Duodenal mucosa (tissue), 2 donors: ENCODE measurements at regions not wholly inside any gene's neighbourhood (a gene's known extent, or its start where the extent isn't known, plus 50 kb on each side); places are given as distances from the start of the nearest gene placed in this dataset.

Experiments used
- H3K27ac ChIP-seq: one replicate; pipeline ENCODE4 v1.7.0; 2013; ENCODE audit warnings: low read depth, low read length
- H3K27me3 ChIP-seq, 2 donors: one replicate each; pipeline ENCODE4 v1.7.0; 2013; ENCODE audit warnings: low read length in 2 of 2, control low read depth in 1 of 2; ENCODE audit not compliant: insufficient read depth in 2 of 2, control insufficient read depth in 1 of 2
- H3K36me3 ChIP-seq, 2 donors: one replicate each; pipeline ENCODE4 v1.7.0; 2013; ENCODE audit warnings: low read length in 2 of 2, control low read depth in 1 of 2; ENCODE audit not compliant: insufficient read depth in 2 of 2, control insufficient read depth in 1 of 2
- H3K4me1 ChIP-seq, 2 donors: one replicate each; pipeline ENCODE4 v1.7.0; 2013; ENCODE audit warnings: low read length in 2 of 2, control low read depth in 1 of 2; ENCODE audit not compliant: insufficient read depth in 2 of 2, control insufficient read depth in 1 of 2
- H3K4me3 ChIP-seq, 2 donors: one replicate each; pipeline ENCODE4 v1.7.0; 2013; ENCODE audit warnings: low read length in 2 of 2, low read depth in 1 of 2
- H3K9ac ChIP-seq, 2 donors: one replicate each; pipeline ENCODE4 v1.7.0; 2013; ENCODE audit warnings: low read length in 2 of 2, low read depth in 1 of 2
- H3K9me3 ChIP-seq, 2 donors: one replicate each; pipeline ENCODE4 v1.7.0; 2013; ENCODE audit warnings: low read length in 2 of 2, control low read depth in 1 of 2; ENCODE audit not compliant: control insufficient read depth in 1 of 2

DNA sequence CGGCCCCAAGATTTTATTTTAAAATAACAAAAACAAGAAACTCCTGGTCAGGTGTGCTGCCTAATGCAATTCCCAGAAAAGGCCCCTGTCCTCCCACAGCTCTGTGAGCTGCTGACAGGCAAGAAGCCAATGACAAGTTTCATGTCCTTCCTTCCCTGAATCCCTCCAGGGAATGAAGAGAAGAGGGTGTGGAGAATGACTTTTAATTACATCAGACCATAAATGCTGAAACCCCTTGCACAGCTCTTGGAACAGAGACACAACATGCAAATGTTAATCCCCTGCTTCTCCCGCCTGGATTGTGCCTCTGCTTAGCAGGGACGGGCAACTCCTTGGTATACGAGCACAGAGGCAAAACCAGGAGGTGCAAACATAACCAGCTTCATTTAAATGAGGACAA is 228.1 kb upstream of the CAMK1G start:
- Histone ChIP-seq H3K36me3 (no peaks in the 10 kb centered on the region), H3K27me3 (no peaks in the 10 kb centered on the region), H3K9ac (no peak overlapping the region), H3K27ac (no peak overlapping the region), H3K9me3 (no peaks in the 10 kb centered on the region), H3K4me3 (no peak overlapping the region), H3K4me1 (no peaks in the 10 kb centered on the region)

DNA sequence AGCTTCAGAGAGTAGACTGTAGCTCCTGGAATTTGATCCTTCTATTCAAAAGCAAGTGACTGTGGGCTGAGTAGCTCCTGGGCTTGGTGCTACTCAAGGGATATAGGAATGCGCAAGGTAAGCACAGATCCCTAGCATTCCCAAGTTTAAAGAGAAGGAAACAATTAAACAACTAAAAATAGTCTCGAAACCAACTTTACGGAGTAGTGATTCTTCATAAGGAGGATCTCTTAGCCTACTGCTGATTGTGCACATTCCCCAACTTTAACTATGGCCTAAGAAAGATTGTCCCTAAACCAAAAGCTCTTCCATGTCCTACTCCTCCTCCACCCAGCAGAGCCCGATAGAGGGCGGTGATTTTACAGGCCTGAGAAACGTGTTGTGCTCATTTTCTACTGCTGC is 226.5 kb upstream of the CAMK1G start:
- Histone ChIP-seq H3K4me1 (no peaks in the 10 kb centered on the region), H3K27ac (no peak overlapping the region), H3K4me3 (no peak overlapping the region), H3K36me3 (no peaks in the 10 kb centered on the region), H3K9me3 (no peaks in the 10 kb centered on the region), H3K9ac (no peak overlapping the region), H3K27me3 (no peaks in the 10 kb centered on the region)

DNA sequence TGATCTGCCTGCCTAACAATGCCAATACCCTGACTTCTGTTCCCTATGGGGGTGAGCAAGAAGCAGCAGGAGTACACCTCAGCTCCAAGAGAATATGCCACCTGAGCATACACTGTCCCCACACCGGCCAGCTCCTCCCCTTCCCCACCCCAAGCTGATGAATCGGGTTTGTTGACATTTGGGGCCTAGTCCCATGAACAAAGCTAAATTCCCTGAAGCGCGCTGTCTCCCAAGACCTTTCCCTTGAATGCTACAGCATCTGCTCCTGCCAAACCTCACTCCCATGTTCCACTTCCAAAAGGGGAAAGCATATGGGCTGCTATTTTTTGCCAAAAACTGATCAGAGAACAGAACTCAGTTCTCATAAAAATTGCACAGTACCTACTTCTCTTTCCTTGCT is 220.4 kb upstream of the CAMK1G start:
- no peak overlapping the region for H3K4me3 ChIP-seq
- no peak overlapping the region for H3K9ac ChIP-seq
- no peaks in the 10 kb centered on the region for H3K4me1 ChIP-seq
- H3K36me3 ChIP-seq = no peaks in the 10 kb centered on the region
- H3K27me3 ChIP-seq = no peaks in the 10 kb centered on the region
- no peaks in the 10 kb centered on the region for H3K9me3 ChIP-seq
- H3K27ac ChIP-seq = no peak overlapping the region

DNA sequence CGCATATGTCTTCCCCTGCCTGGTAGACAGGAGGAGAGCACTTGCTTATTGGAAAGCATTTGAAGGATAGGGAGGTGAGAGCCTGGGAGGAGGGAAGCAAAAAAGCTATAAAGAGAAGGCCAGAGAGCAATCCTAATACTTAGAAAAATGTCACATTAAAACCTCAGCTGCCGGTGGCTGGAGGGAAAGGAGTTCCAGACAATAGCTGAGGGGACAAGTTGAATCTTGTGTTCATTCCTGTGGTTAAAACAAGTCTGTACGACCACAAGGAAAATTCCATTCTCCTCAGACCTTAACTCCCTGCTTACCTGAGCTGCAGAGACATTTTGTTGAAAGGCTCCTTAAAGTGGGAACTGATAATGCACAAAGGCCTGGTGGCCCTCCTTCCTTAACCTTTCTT is 218.8 kb upstream of the CAMK1G start:
- H3K27me3 ChIP-seq = no peaks in the 10 kb centered on the region
- H3K4me1 ChIP-seq = no peaks in the 10 kb centered on the region
- H3K9ac ChIP-seq = no peak overlapping the region
- H3K4me3 ChIP-seq = no peak overlapping the region
- no peak overlapping the region for H3K27ac ChIP-seq
- H3K36me3 ChIP-seq = no peaks in the 10 kb centered on the region
- H3K9me3 ChIP-seq = no peaks in the 10 kb centered on the region

DNA sequence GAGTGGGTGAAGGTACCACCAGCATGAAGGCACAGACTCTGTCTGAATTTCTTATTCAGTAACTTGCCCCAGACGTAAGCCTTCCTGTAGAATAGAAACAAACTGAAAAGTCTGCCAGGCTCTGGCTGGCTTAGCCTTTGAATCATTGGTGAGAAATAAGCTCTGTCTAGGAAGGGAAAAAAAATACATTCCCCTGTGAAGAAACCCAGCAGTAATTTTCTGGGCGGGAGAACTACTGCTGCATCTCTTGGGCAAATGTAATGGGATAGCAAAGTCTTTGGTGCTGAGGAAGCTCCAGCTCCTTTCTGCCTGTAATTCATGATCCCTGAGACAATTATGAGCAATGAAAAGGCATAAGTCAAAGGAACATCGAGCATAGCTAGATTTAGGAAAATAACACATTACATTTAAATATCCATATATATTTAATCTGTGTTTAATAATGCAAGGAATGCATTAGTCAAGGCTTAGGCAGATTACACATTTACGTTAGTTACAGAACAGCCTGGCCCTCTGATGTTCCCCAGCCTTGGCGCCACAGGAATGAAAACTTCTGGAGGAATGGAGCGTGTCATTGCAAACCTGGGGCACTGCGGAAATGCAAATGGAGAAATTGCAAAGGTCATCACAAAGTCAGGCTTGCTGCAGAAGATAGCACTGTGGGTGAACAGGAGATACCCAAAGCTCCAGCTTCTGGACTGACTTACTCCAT is 216.3 kb upstream of the CAMK1G start:
- Histone ChIP-seq H3K36me3 (no peaks in the 10 kb centered on the region), H3K27ac (no peak overlapping the region), H3K9ac (no peak overlapping the region), H3K9me3 (no peaks in the 10 kb centered on the region), H3K27me3 (no peaks in the 10 kb centered on the region), H3K4me3 (no peak overlapping the region), H3K4me1 (no peaks in the 10 kb centered on the region)

DNA sequence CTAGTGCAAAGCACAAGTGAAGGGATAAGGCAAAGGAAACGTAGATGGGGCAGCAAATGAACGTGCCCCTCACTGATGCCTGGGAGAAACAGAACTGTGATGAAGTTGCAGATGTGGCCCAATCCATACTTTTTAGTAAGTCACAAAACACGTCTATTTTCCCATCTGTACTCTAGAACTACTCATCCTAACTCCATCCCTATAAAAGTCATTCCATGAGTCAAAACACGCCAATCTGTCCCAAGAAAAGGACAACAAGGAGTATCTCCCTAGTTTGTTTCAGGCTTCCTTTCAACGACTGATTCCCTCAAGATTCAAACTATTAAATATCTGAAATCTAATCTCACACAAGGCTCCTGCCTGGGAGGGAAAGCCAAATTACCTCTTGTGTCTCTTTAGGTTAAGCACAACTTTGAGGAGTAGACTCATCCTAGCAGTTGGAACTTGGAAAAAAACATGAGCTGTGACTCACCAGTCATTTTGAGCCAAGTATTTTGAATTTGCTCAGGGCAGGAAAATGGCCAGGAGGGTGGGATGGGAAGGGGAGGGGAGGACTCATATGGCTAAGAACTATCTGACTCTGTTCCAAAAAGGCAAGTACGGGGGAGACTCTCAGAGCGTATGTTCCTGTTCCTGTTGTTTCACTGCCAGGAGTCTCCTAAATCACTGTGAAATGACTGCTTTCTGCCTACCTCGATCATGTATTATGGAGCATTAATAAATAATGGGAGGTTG is 214.5 kb upstream of the CAMK1G start:
- Histone ChIP-seq H3K4me3 (no peak overlapping the region), H3K4me1 (no peaks in the 10 kb centered on the region), H3K27ac (no peak overlapping the region), H3K9ac (no peak overlapping the region), H3K27me3 (no peaks in the 10 kb centered on the region), H3K36me3 (no peaks in the 10 kb centered on the region), H3K9me3 (no peaks in the 10 kb centered on the region)

DNA sequence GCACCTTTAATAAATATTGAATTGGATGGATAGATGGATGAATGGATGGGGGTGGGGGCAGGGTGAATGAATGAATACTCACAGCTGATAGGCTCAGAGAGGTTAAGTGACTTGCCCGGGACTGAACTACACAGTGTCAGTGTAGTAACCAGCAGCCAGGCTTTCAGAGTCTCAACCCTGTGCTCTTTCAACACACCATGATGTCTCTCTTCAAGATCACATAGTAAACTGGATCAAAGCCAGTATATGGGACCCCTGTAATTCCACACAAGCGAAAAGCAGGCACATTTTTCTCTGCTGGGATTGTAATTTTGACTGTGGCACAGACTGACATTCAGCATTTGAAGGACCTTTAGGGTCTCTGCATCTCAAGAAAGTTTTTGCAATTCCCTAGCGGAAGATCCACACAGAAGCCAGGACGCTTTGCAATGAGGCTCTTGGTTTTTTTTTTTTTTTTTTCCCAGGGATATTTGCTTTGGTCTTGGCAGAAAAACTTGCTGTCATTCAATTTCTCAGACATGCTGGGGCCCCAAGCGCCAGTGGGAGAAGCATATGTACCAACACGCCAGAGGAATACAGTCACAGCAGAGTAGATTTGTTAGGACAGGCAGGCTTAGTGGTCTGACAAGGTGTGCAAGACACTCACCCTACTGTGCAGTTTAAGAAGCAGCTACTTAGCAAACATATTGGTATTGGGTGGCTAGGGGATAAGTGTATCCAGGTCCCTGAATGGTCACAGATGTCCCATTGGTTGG is 213.1 kb upstream of the CAMK1G start:
- H3K36me3 ChIP-seq = no peaks in the 10 kb centered on the region
- H3K27me3 ChIP-seq = no peaks in the 10 kb centered on the region
- H3K27ac ChIP-seq = no peak overlapping the region

DNA sequence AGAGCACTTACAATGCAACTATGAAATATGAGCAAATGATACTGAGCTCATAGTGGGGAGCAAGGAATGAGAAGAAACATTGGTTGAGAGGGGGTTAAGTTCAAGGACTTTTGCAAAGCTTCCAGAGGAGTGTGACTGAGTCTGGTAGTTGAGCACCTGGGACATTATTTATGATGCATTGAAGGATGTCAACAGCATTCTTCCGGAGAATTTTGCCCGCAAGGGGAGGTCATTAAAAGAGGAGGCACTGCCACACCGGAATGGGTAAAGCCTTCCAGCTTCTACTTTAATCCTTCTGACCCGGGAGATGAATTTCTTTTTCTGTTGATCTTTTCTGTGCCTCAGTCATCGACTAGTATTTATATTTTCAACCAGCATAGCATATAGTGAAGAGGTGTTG is 208.4 kb upstream of the CAMK1G start:
- Histone ChIP-seq H3K4me3 (no peak overlapping the region), H3K27me3 (no peaks in the 10 kb centered on the region), H3K9ac (no peak overlapping the region), H3K36me3 (no peaks in the 10 kb centered on the region), H3K9me3 (no peaks in the 10 kb centered on the region), H3K4me1 (no peaks in the 10 kb centered on the region), H3K27ac (no peak overlapping the region)

More for the DNA sequence above, 213.1 kb upstream of the CAMK1G start:
- H3K9me3 ChIP-seq = no peaks in the 10 kb centered on the region
- H3K4me1 ChIP-seq = no peaks in the 10 kb centered on the region
- H3K4me3 ChIP-seq = no peak overlapping the region
- no peak overlapping the region for H3K9ac ChIP-seq

DNA sequence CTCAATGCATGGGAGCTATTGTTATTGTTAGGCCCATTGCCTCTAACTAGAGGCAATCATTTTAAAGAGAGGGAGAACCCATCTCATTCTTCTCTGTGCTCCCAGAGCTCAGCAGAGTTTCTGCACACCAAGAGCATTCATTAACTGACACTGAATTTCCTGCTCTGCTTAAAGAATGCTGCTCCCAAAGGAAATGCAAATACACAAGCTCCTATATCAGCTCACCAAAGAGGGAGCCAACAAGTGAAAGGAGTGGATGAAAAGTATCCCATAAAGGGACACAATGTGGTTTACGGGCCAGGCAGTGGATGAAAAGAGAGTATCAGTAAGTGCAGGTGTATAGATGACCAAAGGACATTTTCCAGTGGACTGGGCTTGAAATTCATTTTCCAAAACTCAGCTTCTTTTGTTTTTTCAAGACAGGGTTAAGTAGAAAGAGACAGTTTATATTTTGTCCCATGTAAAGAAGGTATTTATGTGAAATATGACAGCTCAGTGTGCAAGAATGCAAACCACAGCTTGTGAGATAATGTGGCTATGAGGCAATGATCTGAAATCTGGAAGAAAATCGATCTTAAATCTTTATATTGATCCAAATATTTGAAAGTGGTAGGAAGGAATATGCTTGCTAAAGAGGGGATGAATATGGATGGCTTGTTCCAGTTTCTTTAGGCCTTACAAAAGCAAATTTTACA is 207.7 kb upstream of the CAMK1G start:
- Histone ChIP-seq H3K27ac (no peak overlapping the region), H3K4me1 (no peaks in the 10 kb centered on the region), H3K9ac (no peak overlapping the region), H3K4me3 (no peak overlapping the region), H3K9me3 (no peaks in the 10 kb centered on the region), H3K36me3 (no peaks in the 10 kb centered on the region), H3K27me3 (no peaks in the 10 kb centered on the region)

DNA sequence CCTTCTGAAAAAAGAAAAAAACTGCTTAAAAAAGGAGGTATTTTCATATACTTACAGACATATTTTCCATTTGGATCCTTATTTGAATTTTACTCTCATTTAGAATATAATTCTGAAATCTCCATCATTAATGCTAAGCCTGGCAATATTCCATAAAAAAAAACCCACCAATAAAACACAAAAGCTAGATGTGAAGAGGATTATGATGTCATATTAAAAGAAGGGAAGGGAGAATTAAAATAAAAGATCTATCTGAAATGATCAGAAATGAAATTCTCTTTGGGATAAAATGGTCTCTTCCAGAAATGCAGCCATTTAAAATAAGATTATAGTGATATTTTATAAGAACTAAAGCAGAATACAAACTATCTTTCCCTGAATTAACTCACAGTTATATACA is 206.7 kb upstream of the CAMK1G start:
- no peak overlapping the region for H3K4me3 ChIP-seq
- H3K9ac ChIP-seq = no peak overlapping the region
- no peaks in the 10 kb centered on the region for H3K4me1 ChIP-seq
- no peaks in the 10 kb centered on the region for H3K9me3 ChIP-seq
- H3K27ac ChIP-seq = no peak overlapping the region
- no peaks in the 10 kb centered on the region for H3K27me3 ChIP-seq
- no peaks in the 10 kb centered on the region for H3K36me3 ChIP-seq
